Hematopoietic multipotent progenitor cell treated with erythropoietin and hydrocortisone succinate and interleukin-3 and kit ligand, for 17 days (in vitro differentiated cells): ENCODE measurements at regions not wholly inside any gene's neighbourhood (a gene's known extent, or its start where the extent isn't known, plus 50 kb on each side); places are given as distances from the start of the nearest gene placed in this dataset.
"Not testable (repeated sequence)": the region's sequence is repeated elsewhere in the genome, so short reads cannot be mapped to it uniquely, and the experiment has no call there.

Experiments
- DNase-seq: peaks from one replicate; pipeline ENCODE4 v3.0.0-alpha.2; 2015; ENCODE audit warnings: low spot score

DNA sequence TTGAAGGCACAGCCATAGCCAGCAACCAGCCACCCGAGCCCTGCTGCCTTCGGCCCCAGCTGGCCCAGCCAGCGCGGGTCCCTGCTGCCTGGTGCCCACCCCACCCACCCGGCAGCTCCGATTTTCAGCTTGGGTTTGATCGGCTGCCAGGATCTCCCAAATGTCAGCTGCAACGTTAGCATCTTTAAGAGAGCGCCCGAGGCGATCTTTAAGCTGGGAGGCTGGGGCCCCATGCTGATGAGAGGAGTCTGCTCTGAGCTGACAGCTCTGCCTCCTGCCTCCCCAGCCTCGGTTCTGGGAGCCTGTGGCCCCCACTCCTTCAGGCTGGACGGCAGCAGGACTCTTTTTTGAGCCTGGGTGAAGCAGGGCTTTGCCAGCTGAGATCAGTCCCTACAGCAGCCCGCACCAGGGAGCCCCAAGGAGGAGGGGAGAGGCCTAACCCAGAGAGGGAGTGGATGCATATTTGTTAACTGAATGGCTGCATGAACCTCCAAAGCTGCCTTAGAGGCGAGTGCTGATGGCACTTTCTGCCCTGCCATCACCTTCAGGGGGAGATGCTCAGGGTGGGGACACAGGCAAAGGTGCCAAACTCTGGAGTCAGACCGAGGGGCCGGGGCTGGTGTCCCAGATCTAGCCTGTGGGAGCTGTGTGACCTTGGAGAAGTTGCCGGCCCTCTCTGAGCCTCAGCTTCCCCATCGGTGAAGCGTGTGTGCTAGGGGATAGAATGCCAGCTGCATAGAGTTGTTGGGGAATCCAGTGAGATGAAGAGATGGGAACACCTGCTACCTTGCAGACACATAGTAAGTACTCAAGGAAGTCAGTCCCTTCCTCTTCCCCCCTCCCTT lies 165.5 kb downstream of the C9orf50 start:
- DNase-seq: no peak

DNA sequence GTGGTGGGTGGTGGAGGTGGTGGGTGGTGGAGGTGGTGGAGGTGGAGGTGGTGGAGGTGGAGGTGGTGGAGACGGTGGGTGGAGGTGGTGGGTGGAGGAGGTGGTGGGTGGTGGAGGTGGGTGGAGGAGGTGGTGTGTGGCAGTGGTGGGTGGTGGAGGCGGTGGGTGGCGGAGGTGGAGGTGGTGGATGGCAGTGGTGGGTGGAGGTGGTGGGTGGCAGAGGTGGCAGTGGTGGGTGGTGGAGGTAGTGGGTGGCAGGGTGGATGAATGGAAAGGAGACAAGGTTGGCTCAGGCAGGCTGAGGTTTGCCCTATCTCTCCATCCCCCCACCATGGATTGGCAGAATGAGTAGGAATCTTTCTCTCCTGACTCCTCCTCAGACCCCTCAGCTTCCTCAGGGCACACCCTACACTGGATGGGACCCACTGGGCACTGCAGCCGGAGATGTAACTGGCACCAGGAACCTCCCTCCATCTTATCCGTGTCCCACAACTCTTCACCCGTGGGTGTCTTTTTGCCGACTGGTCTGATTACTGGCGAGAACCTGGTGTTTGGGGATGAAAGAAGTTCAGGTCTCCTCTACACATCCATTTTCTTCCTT lies 166.3 kb downstream of the C9orf50 start:
- no peak for DNase-seq

DNA sequence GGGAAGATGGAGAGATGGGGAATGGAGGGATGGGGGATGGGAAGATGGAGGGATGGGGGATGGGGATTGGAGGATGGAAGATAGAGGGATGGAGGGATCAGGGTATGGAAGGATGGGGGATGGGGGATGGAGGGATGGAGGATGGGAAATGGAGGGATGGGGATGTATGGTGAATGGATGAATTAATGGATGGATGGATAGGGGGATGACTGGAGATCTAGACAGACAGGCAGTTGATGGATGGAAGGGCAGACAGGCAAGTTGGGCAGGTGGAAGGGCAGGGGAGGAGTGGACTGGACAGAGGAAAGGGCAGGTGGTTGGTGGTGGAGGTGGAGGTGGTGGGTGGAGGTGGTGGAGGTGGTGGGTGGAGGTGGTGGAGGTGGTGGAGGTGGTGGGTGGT lies 167.2 kb downstream of the C9orf50 start:
- DNase-seq: no peak

DNA sequence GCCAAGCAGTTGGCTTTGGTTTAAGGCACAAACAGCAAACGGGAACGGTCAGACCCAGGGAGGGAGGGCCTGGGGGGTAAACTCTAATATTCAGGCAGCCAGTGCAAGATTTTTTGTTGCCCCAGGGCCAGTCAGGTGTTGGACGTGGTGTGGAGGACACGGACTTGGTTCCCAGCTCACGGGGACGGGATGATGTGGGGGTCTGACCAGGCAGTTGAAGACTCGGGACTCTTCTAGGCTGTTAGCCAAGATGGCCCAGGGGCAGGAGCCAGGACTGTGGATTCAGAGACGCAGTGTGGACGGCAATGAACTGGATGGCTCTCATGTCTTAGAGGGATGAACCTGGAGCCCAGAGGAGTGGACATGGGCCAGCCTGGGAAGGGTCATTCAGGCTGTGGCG lies 169.2 kb downstream of the C9orf50 start:
- no peak for DNase-seq

DNA sequence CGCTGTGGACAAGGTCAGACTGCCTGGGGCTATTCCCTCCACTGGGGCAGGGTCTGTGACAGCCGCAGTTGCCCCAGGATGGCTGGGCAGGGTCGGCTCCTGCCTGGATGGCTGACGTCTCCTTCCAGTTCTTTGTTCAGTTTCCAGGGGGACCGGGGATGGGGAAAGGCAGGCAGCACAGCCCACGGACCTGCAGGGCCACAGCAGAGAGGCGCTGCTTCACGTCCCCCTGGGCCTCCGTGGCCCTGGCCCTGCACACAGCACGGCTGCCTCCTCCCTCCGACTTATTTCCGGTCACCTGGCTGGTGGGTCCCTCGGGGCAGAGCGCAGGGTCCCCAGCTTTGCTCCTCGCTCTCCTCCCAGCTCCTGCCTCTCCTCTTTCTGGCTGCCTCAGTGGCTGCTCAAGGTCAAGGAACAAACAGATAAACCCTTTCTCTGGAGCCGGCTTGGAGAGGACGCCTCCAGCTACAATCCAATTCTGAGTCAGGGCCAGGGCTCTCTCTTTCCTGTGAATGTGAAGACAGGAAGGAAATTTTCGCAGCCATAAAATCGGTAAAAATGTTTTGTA lies 169.7 kb downstream of the C9orf50 start:
- DNase-seq: no peak

DNA sequence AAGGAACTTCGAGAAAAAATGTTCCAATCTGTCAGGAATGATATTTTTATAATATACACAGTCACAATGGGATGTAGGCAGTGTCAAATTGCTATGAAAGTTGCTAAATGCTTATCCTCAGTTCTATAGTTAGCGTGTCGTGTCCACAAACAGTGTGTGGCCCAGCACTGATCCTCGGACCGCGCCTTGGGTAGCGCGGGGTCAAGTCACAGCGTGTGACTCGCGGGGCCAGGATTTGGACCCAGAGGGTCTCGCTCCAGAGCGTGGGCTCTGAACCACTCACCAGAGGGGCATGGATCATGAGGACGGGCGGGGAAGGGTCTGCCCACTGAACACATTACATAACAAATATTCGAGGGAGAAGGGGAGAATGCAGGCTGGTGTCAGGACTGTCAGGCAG lies 171.8 kb downstream of the C9orf50 start:
- DNase-seq: no peak

DNA sequence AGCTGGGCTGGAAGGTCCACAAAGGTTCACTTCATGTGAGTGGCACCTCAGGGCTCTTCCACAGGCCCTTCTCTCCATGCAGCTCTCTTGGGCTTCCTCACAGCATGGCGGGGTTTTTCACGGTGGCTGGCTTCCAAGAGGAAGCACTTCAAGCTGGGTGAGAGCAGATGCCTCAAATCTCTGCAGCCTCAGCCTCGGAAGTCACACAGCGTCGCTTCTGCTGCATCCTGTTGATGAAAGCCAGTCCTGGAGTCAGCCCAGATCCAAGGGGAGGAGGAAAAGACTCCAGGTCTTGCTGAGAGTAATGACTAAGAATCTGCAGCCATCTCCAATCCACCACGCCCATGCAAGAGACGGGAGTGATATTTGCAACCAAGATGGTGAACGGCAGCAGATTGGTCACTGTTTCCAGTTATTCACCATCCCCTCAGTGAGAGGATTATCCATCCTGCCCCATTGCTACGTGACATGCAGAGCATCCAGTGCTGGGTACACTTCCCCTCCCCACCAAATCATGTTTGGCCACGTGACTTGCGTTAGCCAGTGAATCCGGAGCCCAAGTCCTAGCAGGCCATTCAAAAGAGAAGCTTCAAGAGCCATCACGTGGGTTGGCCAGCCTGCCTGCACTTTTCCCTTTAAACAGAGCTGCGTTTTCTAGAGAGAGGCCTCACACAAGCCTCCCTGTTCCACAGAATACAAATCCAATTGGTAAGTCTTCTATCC lies 173.9 kb downstream of the C9orf50 start:
- no peak for DNase-seq

DNA sequence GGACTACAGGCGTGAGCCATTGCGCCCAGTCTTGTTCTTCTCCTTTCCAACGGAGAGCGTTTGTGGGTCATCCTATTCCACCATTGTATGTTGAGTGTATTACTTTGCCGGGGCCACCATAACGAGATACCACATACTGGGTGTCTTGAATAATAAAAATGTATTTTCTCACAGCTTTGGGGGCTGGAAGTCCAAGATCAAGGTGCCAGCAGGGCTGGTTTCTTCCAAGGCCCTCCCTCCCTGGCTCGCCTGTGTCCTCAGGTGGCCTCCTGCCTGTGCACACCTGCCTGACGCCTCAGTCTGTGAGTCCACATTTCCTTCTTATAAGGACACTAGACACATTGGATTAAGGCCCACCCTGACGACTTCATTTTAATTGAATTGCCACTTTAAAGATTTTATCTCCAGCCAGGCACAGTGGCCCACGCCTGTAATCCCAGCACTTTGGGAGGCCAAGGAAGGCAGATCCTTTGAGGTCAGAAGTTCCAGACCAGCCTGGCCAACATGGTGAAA lies 175.1 kb downstream of the C9orf50 start:
- DNase-seq: no peak

DNA sequence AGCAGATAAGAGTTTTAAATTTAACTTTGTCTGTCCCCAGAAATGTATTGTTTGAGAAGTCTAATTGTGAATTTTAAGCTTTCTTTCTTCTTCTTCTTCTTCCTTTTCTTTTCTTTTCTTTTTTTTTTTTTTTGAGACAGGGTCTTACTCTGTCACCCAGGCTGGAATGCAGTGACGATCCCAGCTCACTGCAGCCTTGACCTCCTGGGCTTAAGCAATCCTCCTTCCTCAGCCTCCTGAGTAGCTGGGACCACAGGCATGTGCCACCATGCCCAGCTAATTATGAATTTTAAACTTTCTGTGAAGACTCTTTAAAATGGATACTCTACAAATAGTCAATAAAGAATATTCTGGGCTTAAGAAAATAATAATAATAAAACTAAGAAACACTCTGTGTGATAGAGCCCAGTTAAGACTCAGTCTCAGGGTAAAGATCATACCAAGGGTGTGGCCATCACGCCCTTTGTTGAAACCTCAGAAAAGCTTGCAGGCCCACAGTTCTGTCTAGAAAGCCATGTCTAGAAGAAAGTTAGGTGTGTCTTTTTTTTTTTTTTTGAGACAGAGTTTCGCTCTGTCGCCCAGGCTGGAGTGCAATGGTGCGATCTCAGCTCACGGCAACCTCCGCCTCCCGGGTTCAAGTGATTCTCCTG lies 177.3 kb downstream of the C9orf50 start:
- DNase-seq: not testable (repeated sequence)

DNA sequence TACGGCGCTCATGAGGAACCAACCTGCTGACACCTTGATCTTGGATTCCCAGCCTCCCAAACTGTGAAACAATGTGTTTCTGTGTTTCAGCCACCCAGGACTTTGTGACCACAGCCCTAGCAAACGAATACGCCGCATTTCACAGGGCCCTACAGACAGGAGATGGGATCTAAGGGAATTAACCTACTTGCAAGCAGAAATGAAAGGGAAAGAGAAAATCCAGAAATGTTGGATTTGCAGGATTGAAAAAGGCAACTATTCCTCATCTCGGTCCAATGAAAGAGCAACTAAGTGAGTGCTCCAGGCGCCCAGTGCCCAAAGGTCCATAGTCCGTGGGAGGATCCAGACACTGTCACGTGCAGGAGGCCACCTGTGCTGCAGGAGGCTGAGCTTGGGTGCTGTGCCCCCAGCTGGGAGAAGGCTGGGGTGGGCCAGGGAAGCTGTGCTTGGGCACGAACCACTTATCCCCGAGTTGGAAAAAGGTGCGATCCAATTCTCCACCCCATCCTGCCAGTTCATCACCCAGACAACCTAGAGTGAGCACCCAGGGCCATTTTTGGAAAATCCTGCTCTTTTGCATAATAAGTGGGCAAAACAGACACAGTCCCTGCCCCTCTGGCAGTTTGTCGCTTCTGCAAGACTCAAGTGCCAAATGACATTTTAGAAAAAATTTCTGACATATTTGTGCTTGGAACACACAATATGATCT lies 177.9 kb downstream of the C9orf50 start:
- no peak for DNase-seq

DNA sequence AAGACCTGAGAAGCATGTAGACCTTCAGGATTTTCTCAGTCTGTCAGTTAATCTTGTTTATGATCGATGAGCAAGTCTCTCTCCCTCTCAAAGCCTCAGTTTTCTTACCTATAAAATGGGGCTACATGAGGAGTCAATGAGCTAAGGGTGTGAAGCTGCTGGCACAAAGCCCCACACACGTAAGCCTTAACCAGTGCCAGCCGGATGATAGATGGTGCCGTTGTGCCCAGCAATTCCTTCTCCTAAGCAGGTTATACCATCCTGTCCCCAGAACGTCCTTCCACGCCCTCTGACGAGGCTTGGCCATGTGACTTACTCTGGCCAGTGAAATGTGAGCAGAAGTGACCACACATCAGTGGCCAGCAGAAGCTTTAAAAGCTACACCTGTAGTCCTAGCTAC lies 179.0 kb downstream of the C9orf50 start:
- DNase-seq: no peak

DNA sequence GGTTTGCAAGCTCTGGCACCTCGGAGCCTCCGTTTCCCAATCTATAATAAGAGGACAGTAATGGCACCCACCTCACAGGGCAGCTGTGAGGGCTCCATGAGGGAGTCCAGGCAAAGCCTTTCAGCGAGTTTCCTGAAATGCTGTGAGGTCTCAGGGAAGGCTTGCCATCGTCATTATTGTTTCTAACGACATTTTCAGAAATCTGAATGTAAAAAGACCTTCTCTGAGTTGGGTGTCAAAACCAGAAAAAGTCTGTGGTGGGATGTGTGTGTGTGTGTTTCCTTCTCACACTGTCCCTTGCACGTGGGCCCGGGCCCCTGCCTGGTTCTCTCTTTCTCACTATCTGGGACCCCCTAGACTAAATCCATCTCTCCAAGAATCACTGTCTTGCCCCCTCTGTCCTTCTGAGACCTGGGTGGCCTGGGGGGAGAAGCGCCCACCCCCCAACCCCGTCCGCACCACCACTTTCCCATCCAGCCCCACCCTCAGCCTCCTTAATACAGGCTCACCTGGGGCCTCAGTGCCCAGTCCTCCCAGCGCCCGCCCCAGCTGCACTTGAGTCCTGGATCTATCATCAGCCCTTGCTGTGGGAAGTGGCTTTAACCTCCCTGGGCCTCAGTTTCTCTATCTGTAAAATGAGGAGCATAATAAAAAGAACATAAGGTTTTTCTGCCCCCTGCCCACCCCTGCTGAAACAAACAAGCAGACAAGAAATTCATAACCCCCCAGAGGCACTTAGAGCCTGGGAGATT lies 180.3 kb downstream of the C9orf50 start:
- DNase-seq: no peak

DNA sequence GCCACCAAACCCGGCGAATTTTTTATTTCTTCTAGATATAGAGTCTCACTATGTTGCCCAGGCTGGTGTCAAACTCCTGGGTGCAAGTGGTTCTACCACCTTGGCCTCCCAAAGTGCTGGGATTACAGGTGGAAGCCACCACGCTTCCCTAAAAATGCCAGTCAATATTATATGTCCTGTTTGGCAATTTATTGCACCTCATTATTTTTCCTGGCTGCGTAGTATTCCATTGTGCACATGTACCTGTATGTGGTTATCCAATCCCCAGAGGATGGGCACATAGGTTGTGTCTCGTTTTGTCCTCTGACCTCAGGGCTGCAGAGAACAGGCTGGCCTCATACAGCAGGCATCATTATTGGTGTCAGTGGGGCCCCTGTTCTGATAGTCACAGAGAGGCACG lies 181.7 kb downstream of the C9orf50 start:
- no peak for DNase-seq

DNA sequence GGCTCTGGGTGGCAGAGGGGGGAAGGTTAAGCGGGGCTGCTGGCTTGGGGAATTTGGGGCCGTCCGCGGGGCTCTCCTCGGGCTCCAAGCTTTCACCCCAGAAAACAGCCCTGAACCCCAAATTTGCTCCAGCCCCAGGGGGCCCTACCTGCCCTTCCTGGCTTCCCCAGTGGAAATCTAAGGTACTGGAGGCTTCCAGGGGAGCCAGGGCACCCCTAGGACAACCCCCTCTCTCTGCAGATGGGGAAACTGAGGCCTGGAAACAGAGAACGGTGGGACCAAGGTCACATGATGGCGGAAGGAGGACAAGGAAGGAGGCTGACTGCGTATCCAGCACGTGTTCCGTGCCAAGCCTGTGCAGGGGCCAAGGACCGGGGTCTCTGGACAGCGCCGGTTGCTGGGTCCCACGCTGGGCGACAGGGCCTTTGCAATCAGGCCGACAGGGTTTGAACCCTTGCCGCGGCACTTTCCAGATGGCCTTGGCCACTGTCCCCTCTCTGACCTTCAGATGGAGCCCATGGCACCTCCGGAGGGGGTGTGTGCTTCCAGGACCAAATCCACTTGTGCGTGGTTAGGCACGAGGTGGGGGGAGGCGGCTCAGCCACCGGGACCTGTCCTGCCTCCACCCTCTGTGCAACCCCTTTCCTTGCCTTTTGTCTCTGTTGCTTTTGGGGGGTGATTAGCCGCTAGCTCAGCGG lies 183.1 kb downstream of the C9orf50 start:
- no peak for DNase-seq

DNA sequence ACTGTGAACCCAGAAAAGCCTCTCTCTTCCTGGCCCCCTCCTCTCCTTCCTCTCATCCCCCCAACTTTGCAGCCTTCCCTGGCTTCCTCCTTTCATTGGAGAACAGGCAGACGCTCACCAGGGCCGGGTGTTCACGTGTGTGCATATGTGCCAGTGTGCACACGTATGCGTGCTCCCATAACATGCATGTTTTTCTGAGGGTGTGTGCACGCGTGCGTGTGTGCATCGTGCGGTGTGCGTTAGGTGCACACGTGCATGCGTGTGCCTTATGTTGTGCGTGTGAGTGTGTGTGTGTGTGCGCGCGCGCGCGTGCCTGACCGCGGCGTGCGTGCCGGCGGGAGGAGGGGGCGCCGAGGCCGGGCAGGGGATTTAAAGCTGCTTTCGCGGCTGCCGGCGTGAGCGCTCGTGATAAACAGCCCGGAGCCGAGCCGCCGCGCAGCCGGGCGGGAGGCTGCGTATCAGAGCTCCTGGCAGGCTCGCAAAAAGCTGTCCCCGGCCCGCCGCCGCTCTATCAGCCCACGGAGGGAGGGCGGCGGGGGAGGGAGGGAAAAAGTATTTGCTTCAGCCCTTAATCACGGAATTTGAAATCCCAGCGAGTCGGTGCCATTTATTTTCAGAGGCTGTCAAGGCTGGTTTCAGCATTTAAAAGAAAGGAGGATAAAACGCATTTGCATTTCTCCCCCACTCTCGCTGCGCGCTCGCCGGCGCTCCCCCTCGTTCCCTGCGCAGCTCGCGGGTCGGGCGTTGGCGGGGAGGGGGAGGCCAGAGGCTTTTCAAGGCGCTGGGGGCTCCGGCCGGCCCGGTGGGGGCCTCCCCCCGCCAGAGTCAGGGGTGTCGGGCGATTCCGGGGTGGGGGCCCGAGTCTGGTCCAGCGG lies 183.9 kb downstream of the C9orf50 start:
- no peak for DNase-seq

DNA sequence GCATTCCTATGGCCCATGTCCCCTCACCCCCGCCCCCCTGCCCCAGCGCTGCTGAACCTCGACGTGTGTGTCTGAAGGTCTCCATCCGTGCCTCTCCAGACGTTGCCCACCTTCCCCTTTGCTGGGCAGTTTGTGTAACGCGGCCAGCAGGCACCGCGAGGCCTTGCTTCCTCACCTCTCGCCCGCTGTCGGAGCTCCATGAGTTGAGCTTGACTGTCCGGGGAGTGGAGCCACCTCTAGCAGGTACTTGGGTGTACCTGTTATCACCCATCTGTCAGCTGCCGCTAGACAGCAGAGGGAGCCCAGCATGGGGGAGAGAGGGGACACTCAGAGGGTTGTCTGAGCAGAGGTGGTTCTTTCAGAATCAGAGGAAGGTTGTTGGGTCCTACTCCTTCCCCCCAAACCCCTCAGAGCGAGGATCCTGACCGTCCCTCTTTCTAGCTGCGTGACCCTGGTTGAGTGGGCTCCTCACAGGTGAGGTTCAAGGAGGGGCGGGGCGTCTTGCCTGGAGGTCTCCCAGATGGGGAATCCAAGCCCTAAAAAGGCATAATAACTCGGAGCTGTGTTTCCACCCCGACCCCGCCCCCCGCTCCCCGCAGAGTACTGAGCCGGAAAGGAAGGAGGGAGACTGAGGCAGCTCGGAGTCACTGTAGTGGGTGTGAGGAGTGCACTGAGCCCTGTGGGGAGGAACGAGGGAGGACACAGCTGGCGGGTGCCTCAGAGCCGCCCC lies 184.7 kb downstream of the C9orf50 start:
- DNase-seq: no peak

DNA sequence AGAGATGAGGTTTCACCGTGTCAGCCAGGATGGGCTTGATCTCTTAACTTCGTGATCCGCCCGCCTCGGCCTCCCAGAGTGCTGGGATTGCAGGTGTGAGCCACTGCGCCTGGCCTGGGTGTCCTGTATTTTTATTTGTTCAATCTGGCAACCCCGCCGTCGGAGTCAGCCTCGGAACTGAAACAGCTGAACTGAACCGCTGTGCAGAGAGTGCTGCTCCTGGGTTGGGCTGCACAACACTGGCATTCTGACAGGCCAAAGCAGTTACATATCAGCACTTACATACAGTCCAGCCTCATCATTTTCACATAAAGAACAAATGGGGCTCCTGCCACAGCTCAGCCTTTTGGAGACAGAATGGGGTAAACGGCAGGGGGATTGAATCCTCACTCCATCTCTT lies 185.6 kb downstream of the C9orf50 start:
- DNase-seq: no peak

DNA sequence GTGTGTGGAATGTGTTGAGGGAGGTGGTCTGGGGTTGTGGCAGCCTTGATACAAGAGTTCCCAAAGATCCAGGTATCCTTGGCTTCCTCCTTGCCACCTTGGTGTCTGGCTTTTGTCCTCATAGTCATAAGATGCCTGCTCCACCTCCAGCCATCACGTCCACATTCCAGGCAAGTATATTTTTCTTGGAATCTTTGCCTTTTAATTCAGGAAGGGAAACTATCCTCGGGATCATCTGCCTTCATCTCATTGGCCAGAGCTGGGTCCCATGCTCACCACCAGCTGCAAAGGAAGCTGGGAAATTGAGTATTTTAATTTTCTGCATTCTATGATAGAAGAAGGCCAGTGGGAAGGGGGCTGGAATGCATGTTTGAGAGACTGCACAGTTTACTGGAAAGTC lies 186.7 kb downstream of the C9orf50 start:
- DNase-seq: no peak
